GM19035 (cell line): ENCODE measurements at regions not wholly inside any gene's neighbourhood (a gene's known extent, or its start where the extent isn't known, plus 50 kb on each side); places are given as distances from the start of the nearest gene placed in this dataset.

Experiments
- ATAC-seq: cut with Tn5 transposase; IDR thresholded peaks from one replicate; pipeline ENCODE4 v1.9.1; 2021; ENCODE audit not compliant: unreplicated experiment

DNA sequence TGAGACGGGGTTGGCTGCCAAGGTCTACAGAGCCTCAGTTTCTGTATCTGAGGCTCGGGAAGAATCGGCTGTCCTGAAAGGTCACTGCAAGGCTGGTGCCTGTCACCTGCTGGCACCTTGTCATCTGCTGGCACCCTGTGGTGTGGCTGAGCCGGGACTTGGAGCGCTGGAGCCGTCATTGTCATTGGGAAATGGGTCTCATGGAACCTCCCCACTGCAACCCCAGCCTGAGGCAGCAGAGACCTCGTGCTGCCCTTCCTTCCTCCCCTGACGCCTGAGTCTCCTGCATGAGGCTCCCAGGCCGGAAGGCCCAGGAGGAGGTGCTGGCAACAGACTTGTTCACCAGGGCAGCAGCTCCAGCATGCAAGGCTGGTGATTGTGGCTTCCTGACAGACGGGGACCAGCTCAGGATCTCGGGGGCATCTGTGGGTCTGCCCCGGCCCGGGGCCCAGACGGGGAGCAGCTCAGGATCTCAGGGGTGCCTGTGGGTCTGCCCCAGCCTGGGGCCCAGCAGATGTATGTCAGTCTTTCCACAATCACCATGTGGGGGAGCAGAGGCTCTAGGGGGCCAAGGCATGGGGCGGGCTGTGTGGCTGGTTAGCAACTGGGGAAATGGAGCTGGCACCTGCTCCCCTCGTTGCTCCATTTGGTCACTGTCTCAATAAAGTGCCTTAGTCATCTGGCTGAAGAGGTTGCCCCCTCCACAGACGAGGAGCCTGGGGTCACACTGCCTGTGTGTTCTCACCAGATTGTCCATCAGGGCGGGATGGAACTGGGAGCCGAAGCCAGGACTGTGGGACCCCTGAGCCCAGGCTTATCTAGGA is 668.7 kb downstream of the BRD1 start:
- no peak for ATAC-seq

DNA sequence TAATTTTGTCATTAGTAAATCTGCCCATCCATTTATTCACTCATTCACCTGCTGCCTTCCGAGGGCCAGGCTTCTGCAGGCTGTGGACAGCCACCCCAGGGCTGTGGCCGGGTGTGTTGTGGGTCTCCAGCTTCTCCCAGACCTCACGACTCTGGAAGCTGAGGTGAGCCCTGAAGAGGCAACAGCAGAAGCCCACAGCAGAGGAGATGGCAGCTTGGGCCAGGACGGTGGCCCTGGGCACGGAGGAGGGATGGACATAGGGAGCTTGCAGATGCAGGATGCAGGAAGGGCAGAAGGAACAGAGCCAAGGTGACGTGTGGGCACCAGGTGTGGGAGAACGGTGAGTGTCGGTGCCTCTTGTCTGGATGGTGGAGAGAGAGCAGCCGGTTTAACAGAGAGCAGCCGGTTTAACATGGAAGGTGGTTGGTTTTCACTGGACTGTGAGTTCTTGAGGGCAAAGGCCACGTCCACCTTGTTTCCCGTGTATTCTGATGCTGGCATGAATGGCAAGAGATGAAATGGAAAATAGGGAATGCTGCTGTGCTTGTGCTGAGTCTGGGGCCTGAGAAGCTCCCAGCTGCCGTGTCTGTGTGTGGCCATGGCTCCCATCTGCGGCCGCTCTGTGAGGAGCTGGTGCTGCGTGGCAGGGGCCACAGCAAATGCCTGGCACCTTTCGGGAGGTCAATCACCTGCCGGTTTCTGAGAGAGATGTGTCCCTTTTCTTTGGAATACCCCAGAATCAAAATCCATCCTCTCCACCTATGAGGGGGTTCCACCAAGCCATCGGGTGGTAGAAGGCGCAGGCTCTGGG is 669.9 kb downstream of the BRD1 start:
- no peak for ATAC-seq

- no peak for ATAC-seq
Observed at GRCh38 chr22:49156662-49157285, 670.9 kb downstream of the BRD1 start.

DNA sequence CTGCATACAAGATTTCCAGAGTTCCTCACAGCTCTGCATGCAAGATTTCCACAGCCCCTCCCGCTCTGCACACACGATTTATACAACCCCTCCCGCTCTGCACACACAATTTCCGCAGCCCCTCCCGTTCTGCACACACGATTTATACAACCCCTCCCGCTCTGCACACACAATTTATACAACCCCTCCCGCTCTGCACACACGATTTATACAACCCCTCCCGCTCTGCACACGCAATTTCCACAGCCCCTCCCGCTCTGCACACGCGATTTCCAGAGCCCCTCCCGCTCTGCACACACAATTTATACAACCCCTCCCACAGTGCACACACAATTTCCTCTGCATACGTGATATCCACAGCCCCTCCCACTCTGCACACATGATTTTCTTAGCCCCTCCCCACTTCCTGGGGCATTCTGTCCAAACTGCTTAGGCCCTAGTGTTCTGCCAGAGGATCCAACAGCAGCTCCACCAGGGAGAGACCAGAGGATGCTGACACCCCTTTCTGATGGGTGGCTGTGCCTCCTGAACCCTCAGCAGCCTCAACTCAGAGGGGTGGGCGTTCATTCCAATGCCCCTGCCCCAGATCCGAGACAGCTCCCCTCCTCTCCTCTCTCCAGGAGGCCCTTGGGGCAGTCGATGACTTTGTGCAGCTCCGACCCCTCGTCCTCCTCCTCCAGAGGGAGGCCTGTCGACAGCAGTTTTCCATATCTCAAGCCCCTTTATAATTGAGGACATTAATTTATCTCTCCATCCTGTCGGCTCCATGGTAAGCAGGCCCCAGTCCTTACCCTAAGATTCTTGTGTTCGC is 671.7 kb downstream of the BRD1 start:
- no peak for ATAC-seq

DNA sequence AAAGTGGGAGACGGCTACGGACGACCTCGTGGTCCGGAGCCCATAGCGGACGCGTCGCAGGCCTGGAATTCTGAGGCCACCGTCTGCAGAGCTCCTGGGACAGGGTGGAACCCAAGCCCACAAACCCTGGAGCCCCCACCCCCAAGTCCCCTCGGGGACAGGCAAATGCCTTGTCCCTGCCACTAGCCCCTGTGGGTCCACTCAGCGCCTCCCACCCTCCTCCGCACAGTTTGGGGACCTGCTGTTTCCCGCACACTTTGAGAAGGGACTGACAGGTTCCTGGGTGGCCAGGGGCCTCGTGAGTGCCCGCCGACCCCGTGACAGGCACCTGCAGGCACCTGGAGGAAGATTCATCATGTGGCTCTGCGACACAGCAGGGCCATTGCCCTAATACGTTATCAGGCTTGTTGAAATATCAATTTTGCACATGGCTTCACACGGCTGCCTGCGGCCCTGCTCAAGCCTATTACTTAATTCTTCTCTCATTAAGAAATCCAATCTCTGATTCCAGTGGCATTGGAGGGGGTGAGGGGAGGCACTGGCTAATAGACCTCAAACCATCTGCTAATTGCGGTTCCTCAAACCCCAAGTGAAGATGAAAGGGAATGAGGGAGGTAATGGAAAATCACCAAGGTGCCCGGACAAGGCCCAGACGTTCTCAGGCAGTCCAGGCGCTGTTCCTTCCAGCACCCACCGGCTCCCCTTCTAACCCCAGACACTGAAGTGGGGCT is 672.5 kb downstream of the BRD1 start:
- no peak for ATAC-seq

- ATAC-seq, result no peak
Observed at GRCh38 chr22:49154433-49154832, 673.2 kb downstream of the BRD1 start.

DNA sequence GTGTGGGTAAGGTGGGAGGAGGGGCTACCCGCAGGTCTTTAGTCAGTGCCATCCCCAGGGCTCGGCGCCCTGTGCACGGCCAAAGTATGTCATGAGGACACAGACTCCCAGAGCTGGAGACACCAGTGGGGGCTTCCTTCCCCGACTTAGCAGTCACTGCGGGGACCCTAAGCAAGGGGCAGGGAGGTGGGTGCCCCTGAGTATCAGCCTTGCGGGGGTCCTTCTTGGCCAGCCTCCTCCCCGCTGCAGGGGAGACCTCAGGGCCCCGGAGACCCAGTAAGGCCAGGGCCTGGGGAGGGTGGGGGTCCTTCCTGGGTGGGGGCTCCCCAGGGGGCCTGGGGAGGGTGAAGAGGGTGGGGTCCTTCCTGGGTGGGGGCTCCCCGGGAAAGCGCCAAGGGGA is 673.8 kb downstream of the BRD1 start:
- no peak for ATAC-seq

DNA sequence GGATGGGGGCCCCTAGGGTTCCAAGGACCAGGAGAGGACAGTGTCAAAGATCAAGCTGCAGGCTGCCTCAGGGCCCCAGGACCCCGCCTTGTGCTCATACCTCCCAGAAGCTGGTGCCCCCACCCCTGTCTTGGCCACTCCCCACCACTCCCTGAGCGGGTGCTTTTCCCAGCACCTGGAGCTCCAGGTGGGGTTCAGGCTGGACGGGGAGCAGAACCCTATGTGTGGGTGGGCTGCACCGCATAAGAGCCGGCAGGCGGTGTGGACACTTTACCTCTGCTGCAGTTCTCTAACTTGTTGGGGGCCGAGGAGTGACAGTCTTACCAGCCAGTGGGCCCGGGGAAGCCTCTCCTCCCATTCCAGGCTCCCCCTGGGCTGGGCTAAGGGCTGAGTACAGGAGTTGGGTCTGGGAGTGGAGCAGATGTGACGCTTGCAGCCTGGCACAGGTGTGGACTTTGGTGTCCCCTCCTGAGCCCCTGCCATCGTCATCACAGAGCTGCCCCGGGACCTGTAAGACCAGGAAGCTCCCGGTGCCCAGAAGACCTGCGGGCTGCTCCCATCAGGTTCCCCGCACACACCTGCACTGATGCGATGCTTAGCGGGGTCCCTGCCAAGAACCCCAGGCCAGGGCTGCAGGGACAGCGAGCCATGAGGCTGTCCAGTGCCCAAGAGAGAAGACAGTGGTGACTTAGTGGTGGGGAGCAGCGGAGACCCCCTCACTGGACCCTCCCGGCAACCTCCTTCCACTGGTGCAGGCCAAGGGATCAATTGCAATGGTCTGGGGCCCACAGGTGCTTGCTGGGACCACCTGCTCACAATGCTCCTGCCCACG is 674.5 kb downstream of the BRD1 start:
- ATAC-seq, result no peak

DNA sequence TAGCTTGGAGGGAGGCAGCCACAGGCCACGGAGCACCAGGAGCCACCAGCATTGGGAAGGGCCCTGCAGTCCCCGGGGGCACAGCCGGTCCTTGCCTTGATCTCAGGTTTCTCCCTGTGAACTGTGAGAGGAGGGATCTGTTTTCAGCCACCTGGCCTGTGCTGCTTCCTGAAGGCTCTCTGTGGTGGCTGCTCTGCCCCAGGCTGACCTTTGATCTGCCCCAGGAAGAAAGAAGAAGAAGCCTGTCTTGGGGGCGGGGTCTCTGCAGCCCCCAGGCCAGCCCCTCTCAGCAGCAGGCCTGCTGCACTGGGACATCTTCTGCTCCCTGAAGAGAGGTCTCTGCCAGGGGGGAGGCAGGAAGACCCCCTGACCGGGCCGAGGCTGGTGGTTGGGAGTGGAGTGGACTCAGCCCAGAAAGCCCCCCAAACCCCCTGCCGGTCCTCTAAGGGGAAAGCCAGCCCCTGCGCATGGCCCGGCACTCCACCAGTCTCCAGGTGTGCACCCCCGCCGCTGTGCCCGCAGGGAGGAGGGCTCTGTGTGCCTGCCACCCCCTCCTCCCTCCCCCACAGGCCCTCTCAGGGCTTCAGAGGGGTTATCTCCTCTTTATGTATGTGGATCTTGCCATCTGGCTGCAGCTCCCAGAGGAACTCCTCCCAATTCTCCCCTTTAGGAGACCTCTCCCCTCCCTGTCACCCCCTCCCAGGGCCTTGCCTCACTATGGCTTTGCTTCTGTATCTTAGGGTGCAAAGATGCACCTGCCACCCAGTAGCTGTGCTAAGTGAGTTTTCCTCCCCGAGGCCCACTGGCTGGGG is 675.3 kb downstream of the BRD1 start:
- no peak for ATAC-seq

DNA sequence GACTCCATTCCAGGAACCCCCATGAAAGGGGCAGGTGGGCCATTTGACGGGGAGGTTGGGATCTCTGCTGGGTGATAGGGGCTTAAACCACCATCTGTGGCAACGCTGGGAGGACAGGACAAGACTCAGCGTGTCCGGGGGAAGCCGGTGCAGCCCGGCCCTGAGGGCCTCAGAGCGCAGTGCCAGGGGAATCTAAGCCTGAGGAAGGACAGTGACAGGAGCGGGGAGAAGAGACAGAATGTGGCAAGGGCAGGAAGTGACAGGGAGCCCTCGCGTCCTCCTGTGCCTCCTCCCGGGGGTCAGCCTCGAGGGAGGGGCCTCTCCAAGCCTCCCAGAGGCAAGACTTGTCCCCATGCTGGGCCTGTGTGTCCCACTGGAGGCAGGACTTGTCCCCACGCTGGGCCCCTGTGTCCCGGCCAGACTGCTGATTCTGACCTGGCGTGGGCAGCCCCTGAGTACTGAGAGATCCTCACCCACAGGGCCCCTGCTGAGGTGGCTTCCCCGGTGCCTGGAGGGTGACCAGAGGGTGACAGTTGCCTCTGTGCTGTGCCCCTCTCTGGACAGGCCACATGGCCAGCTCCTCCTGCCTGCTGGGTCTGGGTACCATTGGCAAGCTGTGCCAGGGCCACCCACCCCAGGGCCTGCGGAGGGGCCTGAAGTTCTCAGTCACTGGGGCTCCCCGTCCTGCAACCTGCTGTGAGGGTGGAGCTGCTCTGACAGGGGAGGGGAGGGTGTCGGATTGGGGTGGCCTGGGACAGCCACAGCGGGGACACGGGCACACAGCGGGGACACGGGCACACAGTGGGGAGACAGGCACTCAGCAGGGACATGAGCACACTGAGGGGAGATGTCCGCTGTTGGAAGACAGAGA is 676.2 kb downstream of the BRD1 start:
- ATAC-seq, result no peak

GRCh38 chr22:49150801-49151221 is 676.9 kb downstream of the BRD1 start:
- no peak for ATAC-seq

- ATAC-seq, result no peak
Observed at GRCh38 chr22:49149721-49150608, 677.7 kb downstream of the BRD1 start.

GRCh38 chr22:49148895-49149418 is 678.7 kb downstream of the BRD1 start:
- no peak for ATAC-seq

- no peak for ATAC-seq
Observed at GRCh38 chr22:49147617-49148175, 680.0 kb downstream of the BRD1 start.

- ATAC-seq, result no peak
Observed at GRCh38 chr22:49147171-49147570, 680.5 kb downstream of the BRD1 start.

GRCh38 chr22:49146511-49146910 is 681.2 kb downstream of the BRD1 start:
- ATAC-seq, result no peak
